Keratinocyte (primary cell): ENCODE measurements at regions not wholly inside any gene's neighbourhood (a gene's known extent, or its start where the extent isn't known, plus 50 kb on each side); places are given as distances from the start of the nearest gene placed in this dataset.

ENCODE experiments used
- CTCF ChIP-seq, 3 experiments: IDR thresholded peaks in 1 of 3; conservative IDR thresholded peaks in 1 of 3; optimal IDR thresholded peaks in 1 of 3; 2 replicates in 2 of 3; 3 replicates in 1 of 3; pipeline versions ENCODE3 to v1.5.1; 2011; ENCODE audit warnings: low read length in 3 of 3, mild to moderate bottlenecking in 3 of 3, moderate library complexity in 2 of 3, control low read depth in 1 of 3, inconsistent platforms in 1 of 3; ENCODE audit not compliant: insufficient read depth in 2 of 3; ENCODE audit errors: extremely low read depth in 1 of 3
- EZH2 ChIP-seq: IDR thresholded peaks from one replicate; pipeline ENCODE4 v1.6.1; 2012; ENCODE audit warnings: inconsistent platforms, mild to moderate bottlenecking, low read length, moderate library complexity

GRCh38 chr10:78388331-78389050 is 354.8 kb downstream of the RPS24 start:
- TF ChIP-seq CTCF (optimal IDR thresholded peaks at IDR 0.05 in 1 of 3, IDR thresholded peaks at IDR 0.05 in 1 of 3, conservative IDR thresholded peaks at IDR 0.05 in 1 of 3; ENCODE audit: extremely low read depth in 1 of 3, insufficient read depth in 2 of 3, low read length in 3 of 3) (no peak), EZH2 (no peak)
